DMS79 (cell line): ENCODE measurements at regions not wholly inside any gene's neighbourhood (a gene's known extent, or its start where the extent isn't known, plus 50 kb on each side); places are given as distances from the start of the nearest gene placed in this dataset.

Experiments used
- DNase-seq: peaks from one replicate; lab custom pipeline; 2025; lab: John Stamatoyannopoulos, UW

GRCh38 chr22:22999523-22999922 is 70.8 kb upstream of the GNAZ start:
- no peak for DNase-seq

DNA sequence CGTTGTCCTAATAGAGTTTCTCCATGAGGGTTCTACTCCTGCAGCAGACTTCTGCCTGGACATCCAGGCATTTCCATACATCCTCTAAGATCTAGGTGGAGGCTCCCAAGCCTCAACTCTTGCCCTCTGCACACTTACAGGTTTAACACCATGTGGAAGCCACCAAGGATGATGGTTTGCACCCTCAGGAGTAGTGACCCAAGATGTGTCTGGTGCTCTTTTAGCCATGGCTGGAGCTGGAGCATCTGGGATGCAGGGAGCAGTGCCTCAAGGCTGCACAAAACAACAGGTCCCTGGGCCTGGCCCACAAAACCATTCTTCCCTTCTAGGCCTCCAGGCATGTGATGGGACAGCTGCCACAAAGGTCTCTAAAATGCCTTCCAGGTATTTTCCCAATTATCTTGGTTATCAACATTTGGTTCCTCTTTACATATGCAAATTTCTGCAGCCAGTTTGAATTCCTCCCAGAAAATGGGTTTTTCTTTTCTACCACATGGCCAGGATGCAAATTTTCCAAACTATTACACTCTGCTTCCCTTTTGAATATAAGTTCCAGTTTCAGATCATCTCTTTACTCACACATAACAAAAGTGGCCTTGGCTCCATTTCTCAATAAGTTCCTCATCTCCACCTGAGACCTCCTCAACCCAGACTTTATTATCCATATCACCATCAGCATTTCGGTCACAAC is 69.5 kb upstream of the GNAZ start:
- no peak for DNase-seq

GRCh38 chr22:23001463-23001862 is 68.9 kb upstream of the GNAZ start:
- no peak for DNase-seq

DNA sequence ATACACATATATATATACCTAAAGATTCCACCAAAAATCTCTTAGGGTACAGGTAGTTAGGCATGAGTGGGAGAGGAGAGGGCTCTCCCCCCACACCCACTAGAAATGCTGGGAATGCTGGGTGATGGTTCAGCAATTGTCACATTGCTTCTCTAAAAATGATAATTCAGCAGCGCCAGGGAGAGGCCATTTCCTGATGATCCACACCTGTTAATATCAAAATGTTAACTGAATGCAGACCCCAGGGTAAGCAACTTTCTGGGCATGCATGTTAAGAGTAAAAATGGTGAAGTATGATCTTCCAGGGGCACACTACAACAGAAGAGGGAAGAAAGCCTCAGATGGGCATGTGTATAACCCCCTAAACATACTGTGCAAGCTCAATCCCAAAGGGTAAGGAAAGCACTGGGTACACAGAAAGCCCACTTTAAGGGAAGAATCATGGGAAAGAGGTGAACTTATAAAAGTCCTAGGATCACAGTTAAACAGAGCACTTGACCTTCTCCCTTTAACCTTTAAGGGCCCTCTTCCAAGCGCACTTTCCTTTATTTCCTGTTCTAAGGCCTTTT is 67.6 kb upstream of the GNAZ start:
- DNase-seq = no peak

DNA sequence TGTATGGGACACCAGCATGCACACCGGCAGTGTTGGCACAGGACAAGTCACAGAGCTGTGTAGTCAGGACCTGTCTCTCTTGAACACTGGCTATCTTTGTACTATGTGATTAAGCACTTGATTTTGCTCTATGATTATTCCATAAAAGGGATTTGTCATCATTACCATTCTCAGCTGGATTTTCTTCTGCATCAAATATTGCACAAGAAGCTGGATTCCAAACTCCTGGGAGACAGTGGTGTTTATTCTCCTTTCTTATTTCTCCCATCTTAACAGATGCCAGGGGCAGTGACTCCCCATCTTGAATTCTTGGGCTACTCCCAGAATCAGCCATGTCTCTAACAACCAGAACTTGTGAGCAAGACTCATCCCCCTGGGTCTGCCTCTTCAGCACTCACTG is 62.5 kb upstream of the GNAZ start:
- DNase-seq = no peak

- DNase-seq = no peak
These were observed 61.4 kb upstream of the GNAZ start for GRCh38 chr22:23008896-23009295.
